ENCODE measurements at regions not wholly inside any gene's neighbourhood (a gene's known extent, or its start where the extent isn't known, plus 50 kb on each side); places are given as distances from the start of the nearest gene placed in this dataset.

DNA sequence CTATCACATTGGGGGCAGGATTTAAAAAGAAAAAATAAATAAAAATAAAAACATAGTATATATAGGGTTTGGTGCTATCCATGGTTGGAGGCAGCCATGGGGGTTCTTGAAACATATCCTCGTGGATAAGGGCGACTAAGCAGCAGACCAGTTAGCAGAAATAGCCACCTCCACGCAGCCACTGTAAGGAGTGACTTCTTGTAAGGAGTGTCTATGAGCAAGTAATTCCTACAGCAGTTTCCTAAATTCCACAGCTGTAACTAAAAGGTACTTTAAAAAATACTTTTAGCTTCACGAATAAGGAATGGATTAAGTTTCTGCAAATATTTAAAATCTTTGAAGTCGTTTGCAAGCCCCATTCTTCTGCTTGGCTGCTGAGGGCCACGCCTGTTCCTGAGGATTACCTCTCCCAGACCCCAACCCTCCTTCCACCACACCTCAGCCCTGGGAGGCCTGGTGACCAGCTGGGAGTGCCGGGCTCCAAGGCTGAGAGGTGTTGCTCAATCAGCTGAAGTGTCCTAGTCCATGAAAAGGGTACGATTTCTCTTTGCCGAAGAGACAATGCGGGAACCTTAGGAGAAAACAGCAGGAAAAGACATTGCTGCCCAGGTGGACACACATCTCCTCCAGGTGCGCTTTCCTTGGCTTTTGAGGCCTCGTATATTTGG lies 115.3 kb downstream of the ADSS2 start:
- H3K4me3 ChIP-seq = no peak overlapping the region
- WGBS, 2 donors = 71 to 73% methylated on average over 12 of the region's 12 CpGs
- TF ChIP-seq EP300 (IDR thresholded peaks at IDR 0.05) (peak in 1 of 4 donors; percentile 34), POLR2AphosphoS5 (IDR thresholded peaks at IDR 0.05) (peak in 1 of 2 donors; percentile 15), POLR2A (IDR thresholded peaks at IDR 0.05) (peak in 1 of 4 donors; percentile 17)
- TF ChIP-seq, protein P1, sequence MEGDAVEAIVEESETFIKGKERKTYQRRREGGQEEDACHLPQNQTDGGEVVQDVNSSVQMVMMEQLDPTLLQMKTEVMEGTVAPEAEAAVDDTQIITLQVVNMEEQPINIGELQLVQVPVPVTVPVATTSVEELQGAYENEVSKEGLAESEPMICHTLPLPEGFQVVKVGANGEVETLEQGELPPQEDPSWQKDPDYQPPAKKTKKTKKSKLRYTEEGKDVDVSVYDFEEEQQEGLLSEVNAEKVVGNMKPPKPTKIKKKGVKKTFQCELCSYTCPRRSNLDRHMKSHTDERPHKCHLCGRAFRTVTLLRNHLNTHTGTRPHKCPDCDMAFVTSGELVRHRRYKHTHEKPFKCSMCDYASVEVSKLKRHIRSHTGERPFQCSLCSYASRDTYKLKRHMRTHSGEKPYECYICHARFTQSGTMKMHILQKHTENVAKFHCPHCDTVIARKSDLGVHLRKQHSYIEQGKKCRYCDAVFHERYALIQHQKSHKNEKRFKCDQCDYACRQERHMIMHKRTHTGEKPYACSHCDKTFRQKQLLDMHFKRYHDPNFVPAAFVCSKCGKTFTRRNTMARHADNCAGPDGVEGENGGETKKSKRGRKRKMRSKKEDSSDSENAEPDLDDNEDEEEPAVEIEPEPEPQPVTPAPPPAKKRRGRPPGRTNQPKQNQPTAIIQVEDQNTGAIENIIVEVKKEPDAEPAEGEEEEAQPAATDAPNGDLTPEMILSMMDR (IDR thresholded peaks at IDR 0.05) = no peak
- H3K27ac ChIP-seq = peak overlapping the region; percentile 22 to 67 (median 58)
- H3K27me3 ChIP-seq = no peaks in the 10 kb centered on the region
- H3K36me3 ChIP-seq = no peaks in the 10 kb centered on the region
- H3K4me1 ChIP-seq = peaks cover 0 to 3% (median 0%) of the 10 kb centered on the region in 4 donors
- DNase-seq (peak in 1 of 2 donors; percentile 80), ATAC-seq (ENCODE audit: low FRiP score in 2 of 2) (peak in 1 of 2 donors; percentile 88)
- H3K9me3 ChIP-seq = no peaks in the 10 kb centered on the region

DNA sequence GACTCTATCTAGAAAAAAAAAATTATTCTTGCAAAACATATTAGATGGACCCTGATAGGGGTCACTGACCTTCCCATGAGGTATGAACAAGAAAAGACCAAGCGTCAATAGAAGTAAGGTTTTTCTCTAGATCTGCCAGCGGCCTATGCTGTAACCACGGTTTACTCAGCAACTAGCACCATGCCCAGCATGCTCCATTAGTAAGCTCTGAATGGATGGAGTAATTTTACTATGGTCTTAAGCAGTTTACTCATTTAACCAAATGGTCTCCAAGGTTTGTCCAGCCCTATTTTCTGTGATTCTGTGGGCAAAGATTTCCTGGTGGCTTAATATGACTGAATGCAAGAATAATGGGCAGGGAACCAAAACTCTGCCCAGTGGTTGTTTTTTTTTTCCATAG lies 113.9 kb downstream of the ADSS2 start:
- WGBS, 2 donors = 87 to 96% methylated on average over 3 of the region's 3 CpGs
- no peaks in the 10 kb centered on the region for H3K27me3 ChIP-seq
- ATAC-seq (ENCODE audit: low FRiP score in 2 of 2) (no peak), DNase-seq (no peak)
- H3K36me3 ChIP-seq = no peaks in the 10 kb centered on the region
- peaks cover 0 to 3% (median 0%) of the 10 kb centered on the region in 4 donors for H3K4me1 ChIP-seq
- no peaks in the 10 kb centered on the region for H3K9me3 ChIP-seq
- no peak overlapping the region for H3K27ac ChIP-seq
- TF ChIP-seq, protein P1 (IDR thresholded peaks at IDR 0.05) = no peak
- TF ChIP-seq POLR2A (IDR thresholded peaks at IDR 0.05) (no peak), POLR2AphosphoS5 (IDR thresholded peaks at IDR 0.05) (no peak), EP300 (IDR thresholded peaks at IDR 0.05) (no peak)
- no peak overlapping the region for H3K4me3 ChIP-seq

DNA sequence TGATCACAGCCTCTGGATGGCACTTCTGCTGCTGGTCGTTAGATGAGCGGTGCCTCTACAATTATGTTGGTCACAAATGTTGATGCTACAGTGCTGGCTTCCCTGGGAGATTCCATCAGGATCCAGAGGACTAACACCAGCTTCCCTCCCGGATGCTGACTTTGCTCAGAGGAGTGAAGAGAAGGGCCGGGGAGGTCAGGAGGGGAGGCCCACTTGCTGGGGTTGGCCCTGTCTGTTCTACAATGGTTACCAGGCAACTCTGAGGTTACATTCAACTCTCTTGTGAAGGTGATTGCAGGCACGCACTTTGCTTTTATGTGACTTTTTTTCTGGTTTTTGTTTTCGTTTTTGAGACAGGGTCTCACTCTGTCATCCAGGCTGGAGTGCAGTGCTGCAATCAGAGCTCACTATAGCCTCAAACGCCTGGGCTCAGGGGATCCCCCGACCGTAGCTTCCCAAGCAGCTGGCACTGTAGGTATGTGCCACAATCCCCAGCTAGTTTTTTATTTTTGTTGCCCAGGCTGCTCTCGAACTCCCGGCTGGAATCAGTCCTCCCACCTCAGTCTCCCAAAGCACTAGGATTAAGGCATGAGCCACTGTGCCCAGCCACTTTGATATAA lies 112.5 kb downstream of the ADSS2 start:
- TF ChIP-seq POLR2AphosphoS5 (IDR thresholded peaks at IDR 0.05) = no peak
- TF ChIP-seq POLR2A (IDR thresholded peaks at IDR 0.05) = no peak
- TF ChIP-seq, protein P1 (IDR thresholded peaks at IDR 0.05) = no peak
- no peak for TF ChIP-seq EP300 (IDR thresholded peaks at IDR 0.05)
- WGBS, 2 donors = 84 to 92% methylated on average over 10 to 11 of the region's 11 CpGs
- Histone ChIP-seq H3K4me3 (no peak overlapping the region), H3K4me1 (peaks cover 0 to 3% (median 0%) of the 10 kb centered on the region in 4 donors), H3K27ac (no peak overlapping the region), H3K27me3 (no peaks in the 10 kb centered on the region), H3K36me3 (no peaks in the 10 kb centered on the region), H3K9me3 (no peaks in the 10 kb centered on the region)
- DNase-seq (no peak), ATAC-seq (ENCODE audit: low FRiP score in 2 of 2) (no peak)

- TF ChIP-seq EP300 (IDR thresholded peaks at IDR 0.05) = no peak
- TF ChIP-seq POLR2AphosphoS5 (IDR thresholded peaks at IDR 0.05) = no peak
- no peak for TF ChIP-seq POLR2A (IDR thresholded peaks at IDR 0.05)
- TF ChIP-seq, protein P1 (IDR thresholded peaks at IDR 0.05) = no peak
- DNase-seq = peak in 1 of 2 donors; percentile 44
- ATAC-seq (ENCODE audit: low FRiP score in 2 of 2) = no peak
- H3K27ac ChIP-seq = no peak overlapping the region
- H3K4me1 ChIP-seq = peaks cover 0 to 3% (median 0%) of the 10 kb centered on the region in 4 donors
- H3K4me3 ChIP-seq = no peak overlapping the region
- no peaks in the 10 kb centered on the region for H3K36me3 ChIP-seq
- H3K27me3 ChIP-seq = no peaks in the 10 kb centered on the region
- H3K9me3 ChIP-seq = no peaks in the 10 kb centered on the region
- WGBS, 2 donors = 79 to 95% methylated on average over 4 to 7 of the region's 7 CpGs
These were observed 111.9 kb downstream of the ADSS2 start for GRCh38 chr1:244339776-244340175.

All from upper lobe of left lung (tissue), 6 donors.